Trophoblast cell (in vitro differentiated cells and primary cell): ENCODE measurements at regions not wholly inside any gene's neighbourhood (a gene's known extent, or its start where the extent isn't known, plus 50 kb on each side); places are given as distances from the start of the nearest gene placed in this dataset.
A peak's percentile ranks its signal among the peaks of the same experiment; 100 is the strongest.

ENCODE experiments used
- DNase-seq, 2 donors: peaks; one replicate each; pipeline ENCODE4 v3.0.0-alpha.2; 2016
- H2AFZ ChIP-seq: 2 replicates; pipeline ENCODE4 v1.6.1; 2013; ENCODE audit warnings: low read length, moderate library complexity, mild to moderate bottlenecking; ENCODE audit not compliant: insufficient read depth, poor library complexity
- H2AK5ac ChIP-seq: 2 replicates; pipeline ENCODE4 v1.6.1; 2013; ENCODE audit warnings: mild to moderate bottlenecking, low read length
- H2BK120ac ChIP-seq: 2 replicates; pipeline ENCODE4 v1.6.1; 2013; ENCODE audit warnings: low read length, mild to moderate bottlenecking, moderate library complexity; ENCODE audit not compliant: insufficient read depth, poor library complexity
- H2BK12ac ChIP-seq: 2 replicates; pipeline ENCODE4 v1.6.1; 2013; ENCODE audit warnings: mild to moderate bottlenecking, low read length, moderate library complexity
- H2BK5ac ChIP-seq: 2 replicates; pipeline ENCODE4 v1.6.1; 2013; ENCODE audit warnings: low read length, low read depth, moderate library complexity, mild to moderate bottlenecking; ENCODE audit not compliant: poor library complexity
- H3K14ac ChIP-seq: 2 replicates; pipeline ENCODE4 v1.6.1; 2013; ENCODE audit warnings: mild to moderate bottlenecking, low read length
- H3K18ac ChIP-seq: 2 replicates; pipeline ENCODE4 v1.6.1; 2013; ENCODE audit warnings: mild to moderate bottlenecking, low read length
- H3K23ac ChIP-seq: 2 replicates; pipeline ENCODE4 v1.6.1; 2013; ENCODE audit warnings: low read length
- H3K27ac ChIP-seq: 2 replicates; pipeline ENCODE4 v1.5.1; 2013; ENCODE audit warnings: low read depth, mild to moderate bottlenecking, inconsistent platforms, low read length, moderate library complexity
- H3K27me3 ChIP-seq: 2 replicates; pipeline ENCODE4 v1.6.1; 2013; ENCODE audit warnings: inconsistent platforms, mild to moderate bottlenecking, low read length, moderate library complexity; ENCODE audit not compliant: insufficient read depth
- H3K36me3 ChIP-seq, 2 experiments: 1 replicate in 1 of 2; 2 replicates in 1 of 2; pipeline ENCODE4 v1.6.1; 2013; ENCODE audit warnings: low read length in 2 of 2, mild to moderate bottlenecking in 2 of 2, moderate library complexity in 1 of 2; ENCODE audit not compliant: insufficient read depth in 2 of 2, control insufficient read depth in 1 of 2
- H3K4ac ChIP-seq: 2 replicates; pipeline ENCODE4 v1.6.1; 2013; ENCODE audit warnings: low read depth, mild to moderate bottlenecking, low read length, moderate library complexity
- H3K4me1 ChIP-seq, 2 experiments: 1 replicate in 1 of 2; 2 replicates in 1 of 2; pipeline ENCODE4 v1.6.1; 2013; ENCODE audit warnings: low read length in 2 of 2, mild to moderate bottlenecking in 2 of 2, moderate library complexity in 1 of 2; ENCODE audit not compliant: insufficient read depth in 2 of 2, control insufficient read depth in 1 of 2
- H3K4me2 ChIP-seq: 2 replicates; pipeline ENCODE4 v1.6.1; 2013; ENCODE audit warnings: inconsistent platforms, mild to moderate bottlenecking, low read length, moderate library complexity
- H3K4me3 ChIP-seq: 2 replicates; pipeline ENCODE4 v1.5.1; 2013; ENCODE audit warnings: mild to moderate bottlenecking, low read depth, low read length, inconsistent platforms
- H3K79me1 ChIP-seq: one replicate; pipeline ENCODE4 v1.6.1; 2013; ENCODE audit warnings: low read length
- H3K79me2 ChIP-seq: 2 replicates; pipeline ENCODE4 v1.6.1; 2013; ENCODE audit warnings: low read length, mild to moderate bottlenecking; ENCODE audit not compliant: control insufficient read depth, insufficient read depth, poor library complexity
- H3K9ac ChIP-seq: 2 replicates; pipeline ENCODE4 v1.6.1; 2013; ENCODE audit warnings: mild to moderate bottlenecking, low read length
- H3K9me3 ChIP-seq: 2 replicates; pipeline ENCODE4 v1.6.1; 2013; ENCODE audit warnings: low read depth, mild to moderate bottlenecking, control low read depth, inconsistent platforms, low read length; ENCODE audit not compliant: insufficient read depth
- H4K12ac ChIP-seq: 2 replicates; pipeline ENCODE4 v1.6.1; 2013; ENCODE audit warnings: low read depth, mild to moderate bottlenecking, low read length, moderate library complexity
- H4K8ac ChIP-seq: 2 replicates; pipeline ENCODE4 v1.6.1; 2013; ENCODE audit warnings: low read depth, mild to moderate bottlenecking, low read length, moderate library complexity
- H4K91ac ChIP-seq: one replicate; pipeline ENCODE4 v1.6.1; 2013; ENCODE audit warnings: low read depth, mild to moderate bottlenecking, low read length, moderate library complexity
- WGBS: extraction: QIAGEN DNeasy Blood & Tissue Kit; methylation state at CpG from one replicate; pipeline ENCODE4 v1.1.7; 2013; ENCODE audit warnings: missing lambda C conversion rate; ENCODE audit not compliant: insufficient read length, insufficient coverage; ENCODE audit errors: extremely low coverage; 5-methylcytosine and 5-hydroxymethylcytosine counted together

DNA sequence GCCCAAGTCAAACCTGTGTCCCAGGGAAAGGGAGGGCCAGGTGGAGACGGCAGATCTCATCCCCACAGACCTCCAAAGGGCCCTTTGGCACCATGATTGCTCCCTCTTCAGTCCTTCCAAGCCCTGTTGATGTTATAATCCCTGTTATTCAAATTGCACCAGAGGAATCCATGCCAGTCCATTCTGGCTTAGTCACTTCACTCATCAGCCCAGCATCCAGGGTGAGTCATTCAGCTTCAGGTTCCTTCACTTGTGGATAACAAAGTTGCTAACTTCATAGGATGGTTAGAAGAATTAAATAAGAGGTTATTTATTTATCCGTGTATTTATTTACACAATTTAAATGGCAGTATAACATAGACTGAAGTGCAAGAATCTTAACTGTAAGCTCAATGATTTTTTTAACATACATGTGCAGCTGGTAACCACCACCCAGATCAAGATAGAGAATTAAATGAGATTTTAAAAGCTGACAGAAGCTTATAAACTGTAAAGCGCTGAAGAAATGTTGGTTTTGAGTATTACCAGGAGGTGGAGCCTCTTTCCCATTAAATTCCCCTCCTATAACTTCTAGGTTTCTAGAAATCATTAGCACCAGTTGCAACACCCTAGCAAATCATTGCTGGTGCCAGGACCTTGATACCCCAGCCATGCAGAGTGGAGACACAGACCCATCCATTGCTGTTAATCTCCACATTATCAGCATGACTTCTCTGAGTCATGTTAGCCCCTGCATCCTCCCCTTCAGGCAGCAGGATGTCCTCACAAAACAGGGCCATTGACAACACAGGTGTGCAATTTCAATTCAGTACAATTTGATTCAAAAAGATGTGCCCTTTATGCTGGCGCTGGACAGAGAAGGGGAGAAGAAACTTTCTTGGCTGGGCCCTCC lies 77.4 kb downstream of the SEC61B start:
- no peak overlapping the region for H3K4ac ChIP-seq
- no peak overlapping the region for H3K23ac ChIP-seq
- H2BK5ac ChIP-seq: no peak overlapping the region
- H3K27ac ChIP-seq: no peak overlapping the region
- no peak overlapping the region for H4K91ac ChIP-seq
- H3K79me2 ChIP-seq: no peaks in the 10 kb centered on the region
- H3K14ac ChIP-seq: no peak overlapping the region
- H3K4me1 ChIP-seq: peaks cover 10 to 15% of the 10 kb centered on the region in 2 experiments
- no peak overlapping the region for H2BK120ac ChIP-seq
- H3K27me3 ChIP-seq: no peaks in the 10 kb centered on the region
- no peak overlapping the region for H3K9ac ChIP-seq
- no peak overlapping the region for H2AK5ac ChIP-seq
- H4K8ac ChIP-seq: no peak overlapping the region
- H3K9me3 ChIP-seq: no peaks in the 10 kb centered on the region
- no peak overlapping the region for H2BK12ac ChIP-seq
- no peaks in the 10 kb centered on the region for H3K36me3 ChIP-seq
- peak; percentile 57 to 80 for DNase-seq
- H2AFZ ChIP-seq: no peak overlapping the region
- H3K4me3 ChIP-seq: no peak overlapping the region
- no CpG with 5 or more reads among the region's 4 CpGs for WGBS
- H3K4me2 ChIP-seq: no peak overlapping the region
- H3K18ac ChIP-seq: no peak overlapping the region
- peaks cover 2% of the 10 kb centered on the region for H3K79me1 ChIP-seq
- H4K12ac ChIP-seq: no peak overlapping the region

GRCh38 chr9:99300103-99300439 lies 78.0 kb downstream of the SEC61B start:
- Histone ChIP-seq H3K4ac (no peak overlapping the region), H3K9ac (no peak overlapping the region), H3K4me3 (no peak overlapping the region), H3K27ac (no peak overlapping the region), H4K91ac (no peak overlapping the region), H2BK12ac (no peak overlapping the region), H3K14ac (no peak overlapping the region), H4K12ac (no peak overlapping the region), H2AFZ (no peak overlapping the region), H4K8ac (no peak overlapping the region), H3K79me2 (no peaks in the 10 kb centered on the region), H2BK120ac (no peak overlapping the region), H3K36me3 (no peaks in the 10 kb centered on the region), H3K9me3 (peaks cover 2% of the 10 kb centered on the region), H3K23ac (no peak overlapping the region), H2AK5ac (no peak overlapping the region), H3K4me2 (no peak overlapping the region), H3K4me1 (peaks cover 10 to 15% of the 10 kb centered on the region in 2 experiments), H3K18ac (no peak overlapping the region), H3K79me1 (peaks cover 2% of the 10 kb centered on the region), H2BK5ac (no peak overlapping the region), H3K27me3 (no peaks in the 10 kb centered on the region)
- no peak for DNase-seq
- WGBS: no CpG with 5 or more reads among the region's 1 CpG

DNA sequence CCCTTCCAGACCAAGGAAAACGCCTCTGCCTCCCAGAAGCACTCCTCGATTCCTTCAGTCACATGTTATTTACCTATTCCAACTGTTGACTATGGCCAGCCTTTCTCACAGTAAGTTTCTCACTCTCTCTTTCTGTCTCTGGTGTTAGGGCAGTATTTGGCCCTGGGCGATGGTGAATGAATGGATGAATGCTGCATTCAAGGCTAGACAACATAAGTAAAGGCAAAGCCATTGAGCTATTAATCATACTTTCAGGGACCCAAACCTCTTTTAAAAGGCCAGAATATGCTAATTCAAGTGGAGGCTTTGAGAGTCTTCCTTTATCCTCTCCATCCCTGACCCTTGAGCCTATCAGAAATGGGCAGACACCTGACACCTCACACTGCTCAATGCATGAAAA lies 78.5 kb downstream of the SEC61B start:
- no peak overlapping the region for H4K91ac ChIP-seq
- H3K27me3 ChIP-seq: no peaks in the 10 kb centered on the region
- WGBS: no CpG with 5 or more reads among the region's 3 CpGs
- H3K4me2 ChIP-seq: no peak overlapping the region
- no peak overlapping the region for H2BK120ac ChIP-seq
- peak overlapping the region; percentile 18 for H2BK12ac ChIP-seq
- no peak overlapping the region for H3K18ac ChIP-seq
- H3K4ac ChIP-seq: no peak overlapping the region
- H3K14ac ChIP-seq: no peak overlapping the region
- no peak overlapping the region for H3K9ac ChIP-seq
- H3K79me1 ChIP-seq: peaks cover 2% of the 10 kb centered on the region
- H2BK5ac ChIP-seq: no peak overlapping the region
- H3K9me3 ChIP-seq: peaks cover 3% of the 10 kb centered on the region
- no peak overlapping the region for H4K12ac ChIP-seq
- H3K4me3 ChIP-seq: no peak overlapping the region
- H3K27ac ChIP-seq: no peak overlapping the region
- H3K79me2 ChIP-seq: no peaks in the 10 kb centered on the region
- H3K36me3 ChIP-seq: no peaks in the 10 kb centered on the region
- no peak for DNase-seq
- H3K23ac ChIP-seq: no peak overlapping the region
- H2AFZ ChIP-seq: no peak overlapping the region
- H3K4me1 ChIP-seq: peaks cover 10 to 15% of the 10 kb centered on the region in 2 experiments
- no peak overlapping the region for H4K8ac ChIP-seq
- no peak overlapping the region for H2AK5ac ChIP-seq

GRCh38 chr9:99303177-99303576 lies 81.1 kb downstream of the SEC61B start:
- H2BK5ac ChIP-seq: no peak overlapping the region
- peaks cover 18 to 22% of the 10 kb centered on the region in 2 experiments for H3K4me1 ChIP-seq
- peaks cover 3% of the 10 kb centered on the region for H3K9me3 ChIP-seq
- H3K27me3 ChIP-seq: no peaks in the 10 kb centered on the region
- no peak overlapping the region for H2AFZ ChIP-seq
- no peak for DNase-seq
- no peak overlapping the region for H4K8ac ChIP-seq
- no peak overlapping the region for H2BK120ac ChIP-seq
- H3K27ac ChIP-seq: no peak overlapping the region
- H3K9ac ChIP-seq: no peak overlapping the region
- no peak overlapping the region for H2AK5ac ChIP-seq
- H3K4me2 ChIP-seq: no peak overlapping the region
- H3K4me3 ChIP-seq: no peak overlapping the region
- no CpG with 5 or more reads among the region's 6 CpGs for WGBS
- no peak overlapping the region for H2BK12ac ChIP-seq
- H4K12ac ChIP-seq: no peak overlapping the region
- no peak overlapping the region for H3K18ac ChIP-seq
- H3K4ac ChIP-seq: no peak overlapping the region
- no peak overlapping the region for H4K91ac ChIP-seq
- peaks cover 11% of the 10 kb centered on the region for H3K79me1 ChIP-seq
- no peak overlapping the region for H3K23ac ChIP-seq
- no peaks in the 10 kb centered on the region for H3K36me3 ChIP-seq
- no peak overlapping the region for H3K14ac ChIP-seq
- H3K79me2 ChIP-seq: peaks cover 3% of the 10 kb centered on the region
